DMS153 treated with DMSO at 0.1 percent for 48 hours (cell line): ENCODE measurements at regions not wholly inside any gene's neighbourhood (a gene's known extent, or its start where the extent isn't known, plus 50 kb on each side); places are given as distances from the start of the nearest gene placed in this dataset.
"Not testable (repeated sequence)": the region's sequence is repeated elsewhere in the genome, so short reads cannot be mapped to it uniquely, and the experiment has no call there.

Source experiments
- DNase-seq: peaks from one replicate; lab custom pipeline; 2025; ENCODE audit not compliant: unreplicated experiment; lab: John Stamatoyannopoulos, UW

- DNase-seq, result no peak
These were observed 225.9 kb upstream of the GYPA start for GRCh38 chr4:144366425-144366824.

GRCh38 chr4:144371485-144371884 lies 231.0 kb upstream of the GYPA start:
- DNase-seq, result no peak

- no peak for DNase-seq
These were observed 233.5 kb upstream of the GYPA start for GRCh38 chr4:144374065-144374464.

GRCh38 chr4:144376866-144377265 lies 236.3 kb upstream of the GYPA start:
- DNase-seq, result no peak

DNA sequence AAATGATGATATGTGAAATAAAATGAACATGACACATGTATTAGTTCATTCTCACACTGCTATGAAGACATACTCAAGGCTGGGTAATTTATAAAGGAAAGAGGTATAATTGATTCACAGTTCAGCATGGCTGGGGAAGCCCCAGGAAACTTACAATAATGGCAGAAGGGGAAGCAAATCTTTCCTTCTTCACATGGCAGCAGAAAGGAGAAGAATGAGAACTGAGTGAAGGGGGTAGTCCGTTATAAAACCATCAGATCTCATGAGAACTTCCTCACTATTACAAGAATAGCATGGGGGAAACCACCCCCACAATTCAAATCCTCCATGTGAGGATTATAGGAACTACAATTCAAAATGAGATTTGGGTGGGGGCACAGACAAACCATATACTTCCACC lies 243.9 kb upstream of the GYPA start:
- no peak for DNase-seq

DNA sequence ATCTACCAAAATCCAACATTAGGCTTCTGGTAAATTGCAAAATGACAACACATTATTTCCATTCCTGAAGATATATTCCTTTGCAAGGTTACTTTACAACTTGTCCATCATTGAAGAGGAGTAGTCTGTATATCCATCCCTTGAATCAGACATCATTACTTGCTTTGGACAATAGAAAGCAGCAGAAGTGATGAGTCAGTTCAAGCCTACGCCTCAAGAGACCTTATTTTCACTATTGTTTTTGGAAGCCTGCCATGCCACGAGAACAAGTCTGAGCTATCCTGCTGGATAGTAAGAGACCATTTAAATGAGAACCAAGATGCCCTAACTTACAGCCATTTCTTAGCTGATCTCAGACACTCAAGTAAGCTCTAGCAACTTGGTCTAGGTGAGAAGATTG lies 246.0 kb upstream of the HHIP start:
- no peak for DNase-seq

DNA sequence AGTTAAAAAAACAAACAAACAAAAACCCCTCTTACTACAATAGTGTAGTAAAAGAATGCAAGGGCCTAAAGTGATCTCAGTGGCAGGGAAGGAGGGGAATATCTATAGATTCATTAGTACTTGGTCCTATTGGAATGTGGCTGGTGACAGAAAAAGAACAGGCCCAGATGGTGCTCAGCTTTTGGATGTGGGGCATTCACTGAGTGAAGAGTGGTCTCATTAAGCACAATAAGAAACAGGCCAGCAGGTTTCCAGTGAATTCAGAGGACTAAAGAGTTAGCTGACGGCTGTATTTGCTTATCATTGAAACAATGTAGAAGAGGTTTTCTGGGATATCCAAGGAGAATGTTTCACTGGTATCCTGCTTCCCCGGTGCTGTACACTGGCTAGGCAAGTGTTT lies 243.8 kb upstream of the HHIP start:
- no peak for DNase-seq

DNA sequence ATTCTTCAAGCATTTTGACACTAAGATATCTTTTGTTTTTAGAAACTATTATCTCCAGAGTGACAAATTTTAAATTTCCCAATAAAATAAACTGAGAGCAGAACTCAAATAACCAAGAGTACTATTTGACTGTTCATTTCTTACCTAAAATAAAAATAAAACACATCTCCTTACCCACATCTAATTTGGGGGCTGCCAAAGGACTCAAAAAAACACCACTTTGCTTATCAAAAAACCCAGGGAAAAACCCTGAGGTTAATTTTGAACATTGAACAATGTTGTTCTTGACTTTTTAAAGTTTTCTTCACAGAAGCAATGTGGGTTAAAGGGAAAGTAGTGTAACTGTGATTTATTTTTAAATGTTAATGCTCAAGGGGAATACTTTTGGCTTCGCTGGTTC lies 243.0 kb upstream of the HHIP start:
- no peak for DNase-seq

DNA sequence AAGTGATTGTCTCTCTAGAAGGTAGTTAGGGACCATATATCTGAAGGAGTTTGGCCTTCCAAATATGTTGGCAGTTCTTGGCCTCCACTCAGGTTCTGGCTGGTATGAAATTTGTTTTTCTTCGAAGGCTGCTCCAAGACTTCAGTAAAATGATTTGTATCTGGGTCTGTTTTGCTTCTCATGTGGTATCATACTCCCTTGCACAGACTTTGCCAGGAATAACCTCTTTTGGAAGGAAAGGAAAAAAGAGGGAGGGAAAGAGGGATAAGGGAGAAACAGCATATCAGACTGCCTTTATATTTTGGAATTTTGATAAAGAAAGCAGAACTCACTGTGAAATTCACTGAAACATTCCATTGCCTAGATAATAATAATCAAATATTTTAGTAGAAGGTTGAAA lies 242.1 kb upstream of the HHIP start:
- DNase-seq, result no peak

GRCh38 chr4:144409525-144409924 lies 236.4 kb upstream of the HHIP start:
- DNase-seq, result no peak

DNA sequence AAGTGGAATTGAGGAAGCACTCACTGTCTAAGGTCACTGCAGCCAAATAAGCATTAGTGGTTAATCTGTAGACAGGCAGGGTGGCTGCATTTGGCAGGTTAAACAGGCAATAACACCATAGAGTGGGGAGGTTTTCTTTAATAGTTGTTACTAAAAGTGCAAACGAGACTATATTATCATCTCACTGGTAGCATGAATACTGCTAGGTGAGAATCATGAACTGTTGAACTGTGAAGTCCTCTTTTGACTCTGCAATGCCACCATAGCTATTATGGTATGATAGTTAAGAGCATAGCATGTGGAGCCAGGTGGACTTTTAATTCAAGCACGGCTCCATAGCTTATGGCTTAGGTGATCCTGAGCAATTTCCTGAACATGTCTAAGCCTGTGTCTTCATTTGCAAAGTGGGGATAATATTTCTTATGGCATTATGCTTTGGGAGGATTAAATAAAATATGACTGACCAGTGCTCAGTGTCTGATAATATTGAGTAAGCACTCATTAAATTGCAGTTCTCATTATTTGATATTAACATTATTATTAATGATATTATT lies 235.6 kb upstream of the HHIP start:
- DNase-seq, result no peak

- no peak for DNase-seq
These were observed 234.8 kb upstream of the HHIP start for GRCh38 chr4:144411119-144411518.

- DNase-seq, result no peak
These were observed 234.3 kb upstream of the HHIP start for GRCh38 chr4:144411700-144412099.

- DNase-seq, result no peak
These were observed 224.9 kb upstream of the HHIP start for GRCh38 chr4:144421056-144421455.

GRCh38 chr4:144421839-144422565 lies 224.0 kb upstream of the HHIP start:
- no peak for DNase-seq

- no peak for DNase-seq
These were observed 222.0 kb upstream of the HHIP start for GRCh38 chr4:144423930-144424329.

DNA sequence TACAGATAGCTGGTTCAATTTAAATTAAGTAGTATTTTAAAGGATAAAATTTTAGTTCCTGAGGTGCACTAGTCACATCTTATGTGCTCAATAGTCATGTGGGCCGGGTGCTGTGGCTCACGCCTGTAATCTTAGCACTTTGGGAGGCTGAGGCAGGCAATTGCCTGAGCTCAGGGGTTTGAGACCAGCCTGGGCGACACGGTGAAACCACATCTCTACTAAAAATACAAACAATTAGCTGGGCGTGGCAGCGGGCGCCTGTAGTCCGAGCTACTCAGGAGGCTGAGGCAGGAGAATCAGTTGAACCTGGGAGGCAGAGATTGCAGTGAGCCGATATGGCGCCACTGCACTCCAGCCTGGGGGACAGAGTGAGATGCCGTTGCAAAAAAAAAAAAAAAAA lies 219.9 kb upstream of the HHIP start:
- DNase-seq, result not testable (repeated sequence)

GRCh38 chr4:144442713-144443112 lies 203.2 kb upstream of the HHIP start:
- no peak for DNase-seq

- DNase-seq, result no peak
These were observed 196.3 kb upstream of the HHIP start for GRCh38 chr4:144449611-144450010.

DNA sequence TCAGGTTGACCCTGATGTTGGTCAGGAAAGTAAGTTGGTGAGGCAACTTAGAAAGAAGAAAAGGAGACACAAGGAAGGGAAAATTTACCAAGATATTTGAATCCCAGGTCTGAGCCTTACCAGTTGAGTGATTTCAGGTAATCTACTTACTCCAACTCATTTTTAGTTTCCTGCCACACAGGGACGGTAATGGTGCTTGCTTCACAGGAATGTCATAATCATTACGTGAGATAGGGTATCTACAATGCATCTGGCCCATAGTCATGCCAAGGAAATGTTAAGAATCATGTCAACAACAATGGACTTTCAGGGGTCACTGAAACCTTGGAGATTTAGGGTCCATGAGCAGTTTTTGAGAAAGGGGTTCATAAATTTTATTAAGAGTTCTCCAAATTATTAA lies 195.4 kb upstream of the HHIP start:
- no peak for DNase-seq

DNA sequence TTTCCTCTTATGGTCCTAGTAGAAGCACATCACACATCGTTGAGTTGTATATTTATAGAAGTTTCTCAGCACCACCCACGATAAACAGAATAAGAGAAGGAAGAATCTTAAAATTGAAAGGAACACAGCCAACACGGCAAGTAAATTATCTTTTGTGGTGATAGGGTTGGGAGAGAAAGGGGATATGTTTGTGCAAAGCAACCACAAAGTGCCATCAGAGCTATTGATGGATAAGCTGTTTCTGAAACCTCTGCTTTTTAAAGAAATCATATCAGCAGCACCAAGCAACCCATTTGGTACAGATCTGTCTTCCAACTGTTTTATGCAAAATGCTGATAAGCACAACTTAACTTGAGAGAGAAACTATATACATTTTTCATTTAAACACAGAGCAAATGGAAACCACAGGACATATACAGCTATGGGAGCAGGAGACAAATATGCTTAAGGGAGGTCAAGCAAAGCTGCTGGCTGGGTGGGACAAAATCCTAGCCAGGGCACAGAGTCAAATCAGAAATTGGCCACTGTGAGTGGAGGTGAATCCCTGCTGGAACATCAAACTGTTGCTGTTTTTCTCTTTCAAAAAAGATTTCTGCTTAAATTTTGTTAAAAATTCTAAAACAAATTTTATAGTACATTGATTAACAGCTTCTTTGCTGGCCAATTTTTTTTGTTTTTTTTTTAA lies 194.0 kb upstream of the HHIP start:
- DNase-seq, result no peak

DNA sequence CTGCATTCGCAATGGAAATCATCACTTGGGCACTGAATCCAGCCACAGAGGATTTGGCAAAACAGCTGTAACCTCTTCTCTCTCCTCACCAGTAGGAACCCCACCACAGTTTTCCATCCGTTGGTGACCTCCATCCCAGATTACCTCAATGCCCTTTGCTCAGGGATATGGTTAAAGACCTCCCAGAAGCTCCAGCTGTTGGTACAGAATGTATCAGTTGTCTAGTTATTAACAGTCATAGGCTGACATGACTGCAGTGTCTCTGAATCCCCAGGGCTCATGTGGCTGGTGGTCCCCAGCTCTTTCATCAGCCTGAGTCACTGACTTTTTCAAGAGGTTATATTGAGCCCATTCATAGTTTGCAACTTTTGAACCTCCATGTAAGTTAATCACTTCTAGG lies 189.8 kb upstream of the HHIP start:
- DNase-seq, result no peak

GRCh38 chr4:144461906-144462305 lies 184.1 kb upstream of the HHIP start:
- no peak for DNase-seq
